ENCODE measurements at regions not wholly inside any gene's neighbourhood (a gene's known extent, or its start where the extent isn't known, plus 50 kb on each side); places are given as distances from the start of the nearest gene placed in this dataset.

DNA sequence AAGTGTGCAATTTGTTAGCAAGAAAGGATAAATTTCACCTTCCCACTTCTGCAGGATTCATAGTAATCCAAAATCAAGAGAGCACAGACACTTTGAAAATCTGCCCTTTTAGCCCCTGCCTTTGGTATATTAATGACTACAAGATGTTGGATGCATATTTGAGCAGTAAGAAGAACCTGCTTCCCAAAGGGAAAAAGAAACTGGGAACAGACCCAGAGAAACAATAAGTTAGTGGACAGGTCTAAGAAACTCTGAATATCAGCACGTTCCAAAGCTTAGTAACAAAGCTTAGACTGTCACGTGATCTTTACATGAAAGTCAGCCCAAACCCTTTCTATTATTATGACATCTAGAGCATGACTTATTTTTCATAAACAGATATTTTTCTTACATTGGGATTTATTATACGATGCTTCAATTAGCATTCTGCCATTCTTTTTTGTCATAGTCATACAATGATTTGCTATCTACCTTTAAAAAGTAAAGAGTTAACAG lies 390.9 kb upstream of the ADGRL2 start:
- Histone ChIP-seq H3K9me3 (ENCODE audit: control insufficient read depth in 2 of 2, insufficient read depth in 1 of 2, low read depth in 1 of 2, low read length in 1 of 2) (no peaks in the 10 kb centered on the region), H3K27me3 (ENCODE audit: control insufficient read depth in 1 of 2, insufficient read depth in 2 of 2, low read length in 2 of 2) (no peaks in the 10 kb centered on the region), H3K36me3 (ENCODE audit: control insufficient read depth in 2 of 2, insufficient read depth in 2 of 2, low read length in 1 of 2) (no peaks in the 10 kb centered on the region), H3K4me3 (ENCODE audit: low read depth in 1 of 2, low read length in 2 of 2) (no peak overlapping the region), H3K27ac (ENCODE audit: low read depth in 2 of 2, low read length in 1 of 2) (no peak overlapping the region), H3K4me1 (ENCODE audit: control insufficient read depth in 2 of 2, insufficient read depth in 2 of 2, low read length in 1 of 2) (no peaks in the 10 kb centered on the region)
- WGBS, 2 donors: 44 to 64% methylated on average over 3 of the region's 3 CpGs

DNA sequence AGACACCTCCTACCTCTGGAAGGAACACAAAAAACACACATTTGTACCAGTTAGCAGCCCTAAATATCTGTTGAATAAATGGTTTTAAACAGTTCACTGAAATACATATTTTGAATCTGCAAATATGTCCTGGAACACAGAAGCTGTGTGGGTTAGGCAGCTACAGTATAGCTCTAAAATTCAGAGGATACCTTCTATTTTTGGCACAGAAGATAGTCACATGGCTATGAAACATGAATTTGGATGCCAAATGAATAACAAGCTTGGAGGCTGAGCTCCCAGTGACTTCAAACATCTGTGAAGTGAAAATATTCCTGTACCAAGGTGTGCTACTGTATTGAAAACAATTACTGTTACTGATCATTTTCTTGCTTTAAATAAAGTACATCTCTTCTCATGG lies 391.5 kb upstream of the ADGRL2 start:
- Histone ChIP-seq H3K4me3 (ENCODE audit: low read depth in 1 of 2, low read length in 2 of 2) (no peak overlapping the region), H3K4me1 (ENCODE audit: control insufficient read depth in 2 of 2, insufficient read depth in 2 of 2, low read length in 1 of 2) (no peaks in the 10 kb centered on the region), H3K27ac (ENCODE audit: low read depth in 2 of 2, low read length in 1 of 2) (no peak overlapping the region), H3K9me3 (ENCODE audit: control insufficient read depth in 2 of 2, insufficient read depth in 1 of 2, low read depth in 1 of 2, low read length in 1 of 2) (no peaks in the 10 kb centered on the region), H3K27me3 (ENCODE audit: control insufficient read depth in 1 of 2, insufficient read depth in 2 of 2, low read length in 2 of 2) (no peaks in the 10 kb centered on the region), H3K36me3 (ENCODE audit: control insufficient read depth in 2 of 2, insufficient read depth in 2 of 2, low read length in 1 of 2) (no peaks in the 10 kb centered on the region)

DNA sequence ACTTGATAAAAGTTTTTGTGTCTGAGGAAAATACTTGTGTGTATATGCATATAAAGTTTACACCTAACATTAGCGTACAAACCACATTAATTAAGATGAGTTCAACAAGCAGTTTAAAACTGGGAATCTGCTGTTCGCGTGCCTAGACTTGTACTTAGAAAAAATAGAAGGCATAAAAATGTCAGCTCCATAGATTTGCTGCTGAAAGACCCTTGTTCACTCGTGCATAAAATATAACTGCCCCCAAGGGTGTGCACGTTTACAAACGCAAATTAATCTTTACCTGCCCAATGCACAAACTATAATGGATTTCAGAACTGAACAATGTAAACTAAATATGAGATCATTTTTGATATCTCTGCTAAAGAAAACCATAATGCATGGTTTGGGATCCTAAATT lies 392.3 kb upstream of the ADGRL2 start:
- no peaks in the 10 kb centered on the region for H3K36me3 ChIP-seq (ENCODE audit: control insufficient read depth in 2 of 2, insufficient read depth in 2 of 2, low read length in 1 of 2)
- H3K9me3 ChIP-seq (ENCODE audit: control insufficient read depth in 2 of 2, insufficient read depth in 1 of 2, low read depth in 1 of 2, low read length in 1 of 2): no peaks in the 10 kb centered on the region
- no peak overlapping the region for H3K27ac ChIP-seq (ENCODE audit: low read depth in 2 of 2, low read length in 1 of 2)
- no peaks in the 10 kb centered on the region for H3K27me3 ChIP-seq (ENCODE audit: control insufficient read depth in 1 of 2, insufficient read depth in 2 of 2, low read length in 2 of 2)
- no peak overlapping the region for H3K4me3 ChIP-seq (ENCODE audit: low read depth in 1 of 2, low read length in 2 of 2)
- no peaks in the 10 kb centered on the region for H3K4me1 ChIP-seq (ENCODE audit: control insufficient read depth in 2 of 2, insufficient read depth in 2 of 2, low read length in 1 of 2)
- 72 to 81% methylated on average over 6 of the region's 6 CpGs for WGBS, 2 donors

DNA sequence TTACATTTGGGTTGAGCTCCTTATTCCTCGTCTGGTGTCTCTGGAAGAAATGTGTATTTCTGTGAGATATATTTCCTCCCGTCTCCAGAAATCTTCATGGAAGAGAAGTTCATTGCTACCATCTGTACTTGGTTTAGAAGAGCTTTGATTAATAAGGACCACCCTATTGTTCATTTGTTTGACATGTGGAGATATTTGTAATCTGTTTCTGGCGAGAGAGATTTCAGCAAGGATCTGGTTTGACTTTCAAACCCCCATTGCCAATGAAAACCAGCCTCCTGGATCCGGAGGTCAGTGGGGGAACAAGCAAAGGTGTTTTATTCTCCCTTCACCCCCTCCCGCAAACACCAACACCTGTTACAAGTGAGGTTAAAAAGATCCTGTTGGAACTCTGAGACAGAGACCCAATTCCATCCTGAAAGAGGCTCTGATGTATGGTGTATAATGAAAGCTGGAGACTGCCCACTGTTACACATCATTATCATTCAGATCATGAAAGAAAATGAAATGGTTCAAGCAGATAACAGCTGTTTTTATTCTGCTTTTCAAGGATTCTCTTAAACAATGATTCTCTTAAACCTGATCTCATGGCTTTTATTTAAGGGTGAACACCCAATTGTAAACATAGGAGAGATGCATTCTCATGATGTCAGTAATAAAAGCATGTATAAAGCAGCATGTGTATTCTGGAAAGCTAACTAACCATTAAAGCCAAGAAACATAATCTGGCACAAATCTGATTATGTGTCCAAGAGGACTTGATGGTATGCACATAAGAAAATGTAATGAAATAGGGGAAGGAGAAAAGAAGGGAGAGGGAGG lies 393.5 kb upstream of the ADGRL2 start:
- H3K9me3 ChIP-seq (ENCODE audit: control insufficient read depth in 2 of 2, insufficient read depth in 1 of 2, low read depth in 1 of 2, low read length in 1 of 2): no peaks in the 10 kb centered on the region
- H3K4me1 ChIP-seq (ENCODE audit: control insufficient read depth in 2 of 2, insufficient read depth in 2 of 2, low read length in 1 of 2): no peaks in the 10 kb centered on the region
- no peak overlapping the region for H3K4me3 ChIP-seq (ENCODE audit: low read depth in 1 of 2, low read length in 2 of 2)
- WGBS, 2 donors: 74 to 76% methylated on average over 5 of the region's 5 CpGs
- no peaks in the 10 kb centered on the region for H3K36me3 ChIP-seq (ENCODE audit: control insufficient read depth in 2 of 2, insufficient read depth in 2 of 2, low read length in 1 of 2)
- no peaks in the 10 kb centered on the region for H3K27me3 ChIP-seq (ENCODE audit: control insufficient read depth in 1 of 2, insufficient read depth in 2 of 2, low read length in 2 of 2)
- H3K27ac ChIP-seq (ENCODE audit: low read depth in 2 of 2, low read length in 1 of 2): no peak overlapping the region

DNA sequence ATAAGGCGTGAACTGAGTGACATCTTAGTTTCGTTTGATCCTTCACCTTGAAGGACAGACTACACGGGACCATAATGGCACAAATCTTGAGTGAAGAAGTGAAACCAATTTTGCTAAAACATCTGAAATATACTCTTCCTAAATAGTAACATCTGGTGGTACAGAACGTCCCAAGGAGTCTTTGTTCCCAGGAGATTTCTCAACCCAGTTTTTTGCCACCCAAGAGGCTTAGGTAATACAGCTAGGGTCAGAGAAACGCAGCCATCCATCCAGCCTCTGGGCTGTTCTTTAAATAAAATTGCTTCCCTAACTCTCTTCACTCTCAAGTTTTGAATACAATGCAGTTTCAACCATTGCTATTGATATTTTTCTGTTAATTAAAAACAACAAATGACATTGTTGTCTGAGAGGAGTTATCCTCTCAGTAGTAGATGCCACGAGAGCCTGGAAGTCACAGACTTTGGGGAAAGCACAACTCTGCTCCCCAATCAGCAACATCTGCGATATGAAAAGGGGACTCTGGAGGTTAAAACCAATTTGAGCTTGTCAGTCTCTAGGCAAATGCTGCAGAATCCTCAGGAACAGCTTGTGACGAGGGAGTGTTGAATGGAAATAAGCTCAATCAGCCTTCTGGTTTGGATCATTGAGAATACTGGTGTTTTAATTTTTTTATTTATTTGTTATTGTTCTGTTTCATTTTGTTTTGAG lies 394.3 kb upstream of the ADGRL2 start:
- Histone ChIP-seq H3K36me3 (ENCODE audit: control insufficient read depth in 2 of 2, insufficient read depth in 2 of 2, low read length in 1 of 2) (no peaks in the 10 kb centered on the region), H3K9me3 (ENCODE audit: control insufficient read depth in 2 of 2, insufficient read depth in 1 of 2, low read depth in 1 of 2, low read length in 1 of 2) (no peaks in the 10 kb centered on the region), H3K4me3 (ENCODE audit: low read depth in 1 of 2, low read length in 2 of 2) (no peak overlapping the region), H3K27me3 (ENCODE audit: control insufficient read depth in 1 of 2, insufficient read depth in 2 of 2, low read length in 2 of 2) (no peaks in the 10 kb centered on the region), H3K27ac (ENCODE audit: low read depth in 2 of 2, low read length in 1 of 2) (no peak overlapping the region), H3K4me1 (ENCODE audit: control insufficient read depth in 2 of 2, insufficient read depth in 2 of 2, low read length in 1 of 2) (no peaks in the 10 kb centered on the region)
- whole genome bisulfite sequencing, 2 donors: 82 to 83% methylated on average over 8 of the region's 8 CpGs

DNA sequence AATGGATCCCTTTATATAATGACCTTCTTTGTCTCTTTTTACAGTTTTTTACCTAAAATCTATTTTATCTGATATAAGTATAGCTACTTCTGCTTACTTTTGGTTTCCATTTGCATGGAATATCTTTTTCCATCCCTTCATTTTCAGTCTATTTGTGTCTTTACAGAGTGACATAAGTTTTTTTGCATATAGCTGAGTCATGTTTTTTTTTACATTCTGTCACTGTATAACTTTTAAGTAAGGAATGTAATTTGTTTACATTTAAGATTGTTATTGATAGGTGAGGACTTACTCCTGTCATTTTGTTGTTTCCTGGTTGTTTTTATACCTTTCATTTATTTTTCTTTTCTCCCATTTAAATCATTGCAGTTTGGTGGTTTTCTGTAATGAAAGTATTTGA lies 402.7 kb upstream of the ADGRL2 start:
- Histone ChIP-seq H3K27me3 (ENCODE audit: control insufficient read depth in 1 of 2, insufficient read depth in 2 of 2, low read length in 2 of 2) (no peaks in the 10 kb centered on the region), H3K36me3 (ENCODE audit: control insufficient read depth in 2 of 2, insufficient read depth in 2 of 2, low read length in 1 of 2) (no peaks in the 10 kb centered on the region), H3K27ac (ENCODE audit: low read depth in 2 of 2, low read length in 1 of 2) (no peak overlapping the region), H3K9me3 (ENCODE audit: control insufficient read depth in 2 of 2, insufficient read depth in 1 of 2, low read depth in 1 of 2, low read length in 1 of 2) (no peaks in the 10 kb centered on the region), H3K4me3 (ENCODE audit: low read depth in 1 of 2, low read length in 2 of 2) (no peak overlapping the region), H3K4me1 (ENCODE audit: control insufficient read depth in 2 of 2, insufficient read depth in 2 of 2, low read length in 1 of 2) (no peaks in the 10 kb centered on the region)

DNA sequence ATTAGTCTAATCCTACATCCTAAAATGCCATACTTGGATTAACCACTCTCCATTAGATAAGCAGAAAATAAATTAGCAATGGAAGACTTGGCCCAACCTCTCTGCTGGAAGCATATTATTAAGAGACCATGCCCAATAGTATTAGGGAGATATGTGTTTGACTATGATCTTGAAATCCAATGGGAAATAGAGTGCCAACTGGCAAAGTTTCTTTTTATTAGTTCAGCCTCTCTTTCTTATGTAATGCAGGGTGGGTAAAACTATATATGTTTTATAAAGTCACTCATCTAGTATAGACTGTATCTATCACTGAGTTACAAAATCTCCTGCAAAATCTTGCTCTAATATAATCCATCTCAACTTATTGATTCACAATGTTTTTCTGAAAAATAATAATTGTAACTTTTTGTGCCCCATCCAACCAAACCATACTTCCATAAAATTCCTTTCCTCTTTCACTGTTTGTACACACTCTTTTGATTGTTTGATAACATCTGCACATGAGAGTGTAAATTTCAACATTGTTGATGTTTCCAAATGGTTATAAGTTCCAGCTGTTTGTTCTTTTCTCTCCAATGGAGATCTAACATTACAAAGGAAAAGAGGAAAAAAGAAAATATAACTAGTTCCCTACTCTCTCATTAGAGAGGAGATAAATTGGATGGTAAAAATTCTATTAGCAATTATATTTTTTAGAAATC lies 408.1 kb upstream of the ADGRL2 start:
- no peaks in the 10 kb centered on the region for H3K36me3 ChIP-seq (ENCODE audit: control insufficient read depth in 2 of 2, insufficient read depth in 2 of 2, low read length in 1 of 2)
- H3K27ac ChIP-seq (ENCODE audit: low read depth in 2 of 2, low read length in 1 of 2): no peak overlapping the region
- H3K27me3 ChIP-seq (ENCODE audit: control insufficient read depth in 1 of 2, insufficient read depth in 2 of 2, low read length in 2 of 2): no peaks in the 10 kb centered on the region
- no peaks in the 10 kb centered on the region for H3K9me3 ChIP-seq (ENCODE audit: control insufficient read depth in 2 of 2, insufficient read depth in 1 of 2, low read depth in 1 of 2, low read length in 1 of 2)
- no peak overlapping the region for H3K4me3 ChIP-seq (ENCODE audit: low read depth in 1 of 2, low read length in 2 of 2)
- no peaks in the 10 kb centered on the region for H3K4me1 ChIP-seq (ENCODE audit: control insufficient read depth in 2 of 2, insufficient read depth in 2 of 2, low read length in 1 of 2)

DNA sequence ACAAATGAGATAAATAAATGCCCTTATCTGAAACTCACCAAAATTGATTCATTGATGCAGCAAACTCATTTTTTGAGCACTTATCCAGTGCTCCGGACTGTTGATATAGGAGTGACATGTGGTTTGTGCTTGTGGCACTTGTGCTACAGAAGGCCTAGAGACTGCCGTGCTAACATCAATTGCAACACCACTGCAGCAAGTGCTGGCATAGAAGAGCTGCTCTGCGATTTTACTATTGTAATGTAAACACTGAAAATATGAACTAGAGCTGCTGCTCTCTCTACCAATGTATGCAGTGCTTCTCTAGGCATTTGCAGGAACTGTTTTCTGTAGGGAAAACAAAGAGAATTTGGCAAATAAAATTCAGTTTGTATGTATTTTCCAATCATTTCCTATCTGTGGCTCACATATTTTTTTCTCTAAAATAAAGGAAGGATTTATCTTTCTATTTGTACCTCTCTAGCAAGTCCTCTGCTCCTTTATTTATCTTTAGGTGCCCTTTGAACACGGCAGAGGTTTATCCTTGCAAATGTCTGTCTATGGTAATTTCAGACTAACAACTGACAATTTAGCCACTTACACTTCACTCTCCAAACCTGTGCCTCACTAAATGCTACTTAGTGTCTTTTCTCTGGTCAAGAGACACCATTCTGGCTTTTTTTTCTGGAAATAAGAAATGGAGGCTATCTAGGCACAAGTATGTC lies 409.5 kb upstream of the ADGRL2 start:
- no peak overlapping the region for H3K27ac ChIP-seq (ENCODE audit: low read depth in 2 of 2, low read length in 1 of 2)

DNA sequence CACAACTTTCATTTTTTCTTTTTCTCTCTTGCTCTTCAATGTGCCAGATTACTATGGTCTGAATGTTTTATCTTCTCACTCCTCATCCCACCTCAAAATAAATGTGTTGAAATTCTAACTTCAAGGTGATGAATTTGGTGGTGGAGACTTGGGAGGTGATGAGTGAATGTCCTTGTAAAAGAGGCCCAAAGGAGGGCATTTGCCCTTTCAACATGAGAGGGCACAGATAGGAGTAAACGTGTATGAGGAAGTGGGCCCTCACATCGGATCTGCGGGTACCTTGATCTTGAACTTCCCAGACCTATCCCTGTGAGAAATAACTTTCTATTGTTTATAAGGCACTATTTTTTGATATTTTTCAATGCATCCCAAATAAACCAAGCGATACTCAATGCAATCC lies 412.3 kb upstream of the ADGRL2 start:
- H3K27ac ChIP-seq (ENCODE audit: low read depth in 2 of 2, low read length in 1 of 2): no peak overlapping the region
- 93 to 94% methylated on average over 4 of the region's 4 CpGs for WGBS, 2 donors
- H3K9me3 ChIP-seq (ENCODE audit: control insufficient read depth in 2 of 2, insufficient read depth in 1 of 2, low read depth in 1 of 2, low read length in 1 of 2): no peaks in the 10 kb centered on the region
- no peaks in the 10 kb centered on the region for H3K4me1 ChIP-seq (ENCODE audit: control insufficient read depth in 2 of 2, insufficient read depth in 2 of 2, low read length in 1 of 2)
- H3K27me3 ChIP-seq (ENCODE audit: control insufficient read depth in 1 of 2, insufficient read depth in 2 of 2, low read length in 2 of 2): no peaks in the 10 kb centered on the region
- H3K4me3 ChIP-seq (ENCODE audit: low read depth in 1 of 2, low read length in 2 of 2): no peak overlapping the region
- H3K36me3 ChIP-seq (ENCODE audit: control insufficient read depth in 2 of 2, insufficient read depth in 2 of 2, low read length in 1 of 2): no peaks in the 10 kb centered on the region

More for the DNA sequence above, 409.5 kb upstream of the ADGRL2 start:
- Histone ChIP-seq H3K9me3 (ENCODE audit: control insufficient read depth in 2 of 2, insufficient read depth in 1 of 2, low read depth in 1 of 2, low read length in 1 of 2) (no peaks in the 10 kb centered on the region), H3K4me3 (ENCODE audit: low read depth in 1 of 2, low read length in 2 of 2) (no peak overlapping the region), H3K36me3 (ENCODE audit: control insufficient read depth in 2 of 2, insufficient read depth in 2 of 2, low read length in 1 of 2) (no peaks in the 10 kb centered on the region), H3K4me1 (ENCODE audit: control insufficient read depth in 2 of 2, insufficient read depth in 2 of 2, low read length in 1 of 2) (no peaks in the 10 kb centered on the region), H3K27me3 (ENCODE audit: control insufficient read depth in 1 of 2, insufficient read depth in 2 of 2, low read length in 2 of 2) (no peaks in the 10 kb centered on the region)
- WGBS, 2 donors: 63 to 69% methylated on average over 4 of the region's 4 CpGs

All from esophagus (tissue), 2 donors.